ENCODE measurements at regions not wholly inside any gene's neighbourhood (a gene's known extent, or its start where the extent isn't known, plus 50 kb on each side); places are given as distances from the start of the nearest gene placed in this dataset.
"Not testable (repeated sequence)": the region's sequence is repeated elsewhere in the genome, so short reads cannot be mapped to it uniquely, and the experiment has no call there.

DNA sequence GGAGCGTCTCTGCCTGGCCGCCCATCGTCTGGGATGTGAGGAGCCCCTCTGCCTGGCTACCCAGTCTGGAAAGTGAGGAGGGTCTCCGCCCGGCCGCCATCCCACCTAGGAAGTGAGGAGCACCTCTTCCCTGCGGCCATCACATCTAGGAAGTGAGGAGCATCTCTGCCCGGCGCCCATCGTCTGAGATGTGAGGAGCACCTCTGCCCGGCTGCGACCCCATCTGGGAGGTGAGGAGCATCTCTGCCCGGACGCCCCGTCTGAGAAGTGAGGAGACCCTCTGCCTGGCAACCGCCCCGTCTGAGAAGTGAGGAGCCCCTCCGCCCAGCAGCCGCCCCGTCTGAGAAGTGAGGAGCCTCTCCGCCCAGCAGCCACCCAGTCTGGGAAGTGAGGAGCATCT lies 84.5 kb downstream of the IDS start:
- not testable (repeated sequence) for H3K4me3 ChIP-seq (ENCODE audit: low read depth, low read length)

DNA sequence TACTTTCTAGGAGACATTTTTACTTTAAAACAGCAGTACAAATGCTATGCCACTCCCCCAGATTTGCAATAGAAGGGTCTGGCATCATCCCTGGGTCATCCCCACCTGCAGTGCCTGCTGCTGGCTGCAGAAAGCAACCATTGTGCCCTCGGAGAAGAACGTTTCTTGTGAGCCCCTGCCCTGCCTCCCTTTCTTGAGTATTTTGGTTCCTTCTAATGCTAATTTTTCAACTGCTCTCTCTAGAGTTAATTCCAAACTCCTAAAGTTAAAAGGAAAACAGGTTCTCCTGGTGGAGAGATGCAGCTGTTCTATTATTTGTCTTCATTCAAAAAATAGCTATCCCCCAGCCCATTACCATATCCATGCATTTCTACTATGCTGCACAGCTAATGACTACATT lies 107.1 kb downstream of the IDS start:
- TF ChIP-seq, protein P1, sequence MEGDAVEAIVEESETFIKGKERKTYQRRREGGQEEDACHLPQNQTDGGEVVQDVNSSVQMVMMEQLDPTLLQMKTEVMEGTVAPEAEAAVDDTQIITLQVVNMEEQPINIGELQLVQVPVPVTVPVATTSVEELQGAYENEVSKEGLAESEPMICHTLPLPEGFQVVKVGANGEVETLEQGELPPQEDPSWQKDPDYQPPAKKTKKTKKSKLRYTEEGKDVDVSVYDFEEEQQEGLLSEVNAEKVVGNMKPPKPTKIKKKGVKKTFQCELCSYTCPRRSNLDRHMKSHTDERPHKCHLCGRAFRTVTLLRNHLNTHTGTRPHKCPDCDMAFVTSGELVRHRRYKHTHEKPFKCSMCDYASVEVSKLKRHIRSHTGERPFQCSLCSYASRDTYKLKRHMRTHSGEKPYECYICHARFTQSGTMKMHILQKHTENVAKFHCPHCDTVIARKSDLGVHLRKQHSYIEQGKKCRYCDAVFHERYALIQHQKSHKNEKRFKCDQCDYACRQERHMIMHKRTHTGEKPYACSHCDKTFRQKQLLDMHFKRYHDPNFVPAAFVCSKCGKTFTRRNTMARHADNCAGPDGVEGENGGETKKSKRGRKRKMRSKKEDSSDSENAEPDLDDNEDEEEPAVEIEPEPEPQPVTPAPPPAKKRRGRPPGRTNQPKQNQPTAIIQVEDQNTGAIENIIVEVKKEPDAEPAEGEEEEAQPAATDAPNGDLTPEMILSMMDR (IDR thresholded peaks at IDR 0.05; ENCODE audit: borderline replicate concordance, insufficient read depth, low read depth, low read length) = no peak
- H3K4me3 ChIP-seq (ENCODE audit: low read depth, low read length) = no peak overlapping the region

DNA sequence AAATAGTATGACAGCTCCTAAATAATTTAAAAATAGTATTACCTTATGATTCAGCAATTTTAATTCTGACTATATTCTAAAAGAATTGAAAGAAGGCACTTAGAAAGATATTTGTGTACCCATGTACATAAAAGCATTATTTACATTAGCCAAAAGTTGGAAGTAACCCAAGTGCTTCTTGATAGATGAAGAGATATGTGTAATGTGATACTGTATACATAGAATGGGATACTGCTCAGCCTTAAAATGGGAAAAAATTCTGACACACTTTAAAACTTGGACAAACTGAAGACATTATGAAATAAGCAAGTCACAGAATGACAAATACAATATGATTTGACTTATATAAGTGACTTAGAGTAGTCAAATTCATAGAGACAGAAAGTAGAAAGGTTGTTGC lies 112.2 kb downstream of the IDS start:
- TF ChIP-seq, protein P1 (IDR thresholded peaks at IDR 0.05; ENCODE audit: borderline replicate concordance, insufficient read depth, low read depth, low read length) = no peak
- no peak overlapping the region for H3K4me3 ChIP-seq (ENCODE audit: low read depth, low read length)

DNA sequence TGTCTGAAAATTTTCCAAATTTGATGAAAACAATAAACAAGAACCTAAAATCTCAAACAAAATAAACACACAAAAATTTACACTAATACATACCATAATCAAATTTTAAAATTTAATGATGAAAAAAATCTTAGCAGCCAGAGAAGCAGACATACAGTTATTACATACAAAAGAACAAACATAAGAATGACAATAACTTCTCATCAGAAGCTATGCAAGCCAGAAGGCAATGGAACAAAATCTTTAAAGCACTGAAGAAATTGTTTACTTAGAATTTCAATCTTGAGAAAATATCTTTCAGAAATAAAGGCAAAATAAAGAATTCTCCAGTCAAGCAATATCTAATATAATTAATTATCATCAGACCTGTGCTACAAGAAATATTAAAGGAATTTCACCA lies 121.3 kb downstream of the IDS start:
- TF ChIP-seq, protein P1 (IDR thresholded peaks at IDR 0.05; ENCODE audit: borderline replicate concordance, insufficient read depth, low read depth, low read length) = no peak
- no peak overlapping the region for H3K4me3 ChIP-seq (ENCODE audit: low read depth, low read length)

DNA sequence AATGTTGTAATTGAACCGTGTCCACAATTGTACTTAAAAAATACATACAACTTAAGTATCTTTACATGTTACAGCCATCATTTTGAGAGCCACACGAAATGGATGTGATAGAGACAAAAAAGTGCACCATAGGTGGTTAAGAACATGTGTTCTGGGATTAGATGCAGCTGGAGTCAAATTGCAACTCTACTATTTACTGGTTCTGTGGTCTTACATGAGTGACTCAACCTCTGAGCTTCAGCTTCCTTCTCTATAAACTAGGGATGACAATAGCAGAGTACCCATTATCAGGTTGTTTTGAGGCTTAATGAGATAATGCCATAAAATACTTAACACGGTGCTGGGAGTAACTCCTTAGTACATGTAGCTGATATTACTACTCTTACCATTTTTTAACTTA lies 130.4 kb downstream of the IDS start:
- TF ChIP-seq, protein P1 (IDR thresholded peaks at IDR 0.05; ENCODE audit: borderline replicate concordance, insufficient read depth, low read depth, low read length) = no peak
- no peak overlapping the region for H3K4me3 ChIP-seq (ENCODE audit: low read depth, low read length)

DNA sequence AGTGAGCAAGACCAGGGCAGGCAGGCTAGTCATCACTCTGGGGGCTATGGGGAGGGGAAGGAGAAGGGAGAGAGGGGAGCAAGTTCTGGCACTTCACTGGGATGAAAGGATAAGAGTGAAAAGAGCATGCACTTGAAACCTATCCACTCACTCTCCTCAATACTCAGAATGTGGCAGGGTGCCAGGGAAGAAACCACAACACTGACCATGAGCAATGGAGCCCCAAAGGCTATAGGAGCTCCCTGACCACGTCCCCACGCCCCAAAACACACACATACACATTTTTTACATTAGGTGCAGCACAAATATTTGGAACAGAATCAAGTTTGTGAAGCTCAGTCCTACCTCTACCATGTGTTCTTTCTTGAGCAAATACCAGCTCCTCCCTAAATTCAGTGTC lies 132.2 kb downstream of the IDS start:
- TF ChIP-seq, protein P1 (IDR thresholded peaks at IDR 0.05; ENCODE audit: borderline replicate concordance, insufficient read depth, low read depth, low read length) = no peak
- H3K4me3 ChIP-seq (ENCODE audit: low read depth, low read length) = no peak overlapping the region

DNA sequence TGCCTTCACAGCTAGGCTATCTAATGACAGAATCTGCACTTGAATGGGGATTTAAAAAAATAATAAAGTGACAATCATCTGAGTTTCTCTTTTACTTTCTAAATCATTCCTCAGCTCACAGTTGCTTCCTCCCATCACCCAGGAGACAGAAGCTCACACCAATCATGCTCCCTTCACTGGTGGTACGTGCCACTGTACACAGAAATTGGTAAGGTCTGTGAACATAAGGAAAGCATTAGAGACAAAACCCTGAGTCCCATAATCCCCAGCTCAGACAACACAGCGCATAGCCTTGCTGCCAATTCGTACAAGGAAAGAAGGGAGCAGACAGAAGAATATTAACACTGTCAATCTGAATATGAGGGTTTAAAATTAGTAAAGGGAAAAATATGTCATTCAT lies 133.1 kb downstream of the IDS start:
- TF ChIP-seq, protein P1 (IDR thresholded peaks at IDR 0.05; ENCODE audit: borderline replicate concordance, insufficient read depth, low read depth, low read length) = no peak

DNA sequence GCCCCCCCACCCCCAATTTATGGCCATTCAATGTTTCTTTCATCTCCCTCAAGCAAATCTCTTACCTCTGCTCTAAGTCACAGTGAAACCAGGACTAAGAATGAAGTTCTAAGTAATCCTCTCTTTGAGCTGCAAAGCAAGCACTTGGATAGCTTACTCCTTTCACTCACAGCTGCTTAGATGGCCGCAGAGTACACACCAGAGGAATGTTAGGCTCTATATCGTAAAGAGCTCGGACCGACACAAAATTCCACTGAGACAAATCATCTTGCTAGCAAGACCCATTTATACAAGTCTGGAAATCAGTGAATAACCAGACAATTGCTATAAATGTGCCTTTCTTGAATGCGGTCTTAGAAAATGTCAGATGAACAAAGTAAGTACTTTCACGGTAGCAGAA lies 135.0 kb downstream of the IDS start:
- H3K4me3 ChIP-seq (ENCODE audit: low read depth, low read length) = no peak overlapping the region
- TF ChIP-seq, protein P1 (IDR thresholded peaks at IDR 0.05; ENCODE audit: borderline replicate concordance, insufficient read depth, low read depth, low read length) = no peak

More for the DNA sequence above, 133.1 kb downstream of the IDS start:
- H3K4me3 ChIP-seq (ENCODE audit: low read depth, low read length) = no peak overlapping the region

All from GM12875 (cell line).